Testis (tissue), 2 donors: ENCODE measurements at regions not wholly inside any gene's neighbourhood (a gene's known extent, or its start where the extent isn't known, plus 50 kb on each side); places are given as distances from the start of the nearest gene placed in this dataset.

Experiments used
- CTCF ChIP-seq, 3 experiments: fragments of 450-650 bp in 2 of 3; fragments of 200-600 bp in 1 of 3; sonication (generic) in 1 of 3; IDR thresholded peaks; one replicate each; pipeline ENCODE4 v1.5.1; 2016 to 2019; ENCODE audit warnings: antibody characterized with exemption in 3 of 3, mild to moderate bottlenecking in 2 of 3, moderate library complexity in 1 of 3
- POLR2A ChIP-seq: fragments of 450-650 bp; IDR thresholded peaks from one replicate; pipeline ENCODE4 v1.6.1; 2017; ENCODE audit warnings: antibody characterized with exemption, mild to moderate bottlenecking, moderate library complexity

GRCh38 chr10:64574371-64574770, 1053.2 kb downstream of the REEP3 start:
- TF ChIP-seq CTCF (IDR thresholded peaks at IDR 0.05) (no peak), POLR2A (no peak)
